ENCODE measurements at regions not wholly inside any gene's neighbourhood (a gene's known extent, or its start where the extent isn't known, plus 50 kb on each side); places are given as distances from the start of the nearest gene placed in this dataset.

- no peak overlapping the region for H4K91ac ChIP-seq (ENCODE audit: insufficient read length, low read depth, low read length)
- H3K14ac ChIP-seq (ENCODE audit: insufficient read depth, low read length), result no peak overlapping the region
- H3K4ac ChIP-seq (ENCODE audit: low read depth, low read length), result no peak overlapping the region
- no peaks in the 10 kb centered on the region for H3K27me3 ChIP-seq (ENCODE audit: insufficient read depth, low read length)
- peak overlapping the region in 1 of 3 experiments; percentile 72; a peak in 1 of 7 replicates for H3K27ac Mint-ChIP-seq
- H2BK12ac ChIP-seq (ENCODE audit: insufficient read length, low read depth, low read length), result no peak overlapping the region
- H2AK5ac ChIP-seq (ENCODE audit: insufficient read length, low read length), result no peak overlapping the region
- H3K9me3 Mint-ChIP-seq, result no peaks in the 10 kb centered on the region; a peak in 1 of 5 replicates
- H3K36me3 Mint-ChIP-seq (ENCODE audit: insufficient read depth in 1 of 3, low read depth in 3 of 3), result peaks cover 18 to 38% (median 38%) of the 10 kb centered on the region in 3 experiments
- H3T11ph ChIP-seq (ENCODE audit: low read length), result no peak overlapping the region
- no peak overlapping the region for H3K18ac ChIP-seq (ENCODE audit: insufficient read length, low read depth, low read length)
- no peak overlapping the region for H3K23ac ChIP-seq (ENCODE audit: insufficient read length, low read depth, low read length)
- H3K9me3 ChIP-seq (ENCODE audit: control insufficient read depth, low read depth, low read length), result no peaks in the 10 kb centered on the region
- H2BK5ac ChIP-seq (ENCODE audit: insufficient read length, low read length), result no peak overlapping the region
- H3K4me2 ChIP-seq (ENCODE audit: insufficient read depth, insufficient read length, low read length), result no peak overlapping the region
- H2BK15ac ChIP-seq (ENCODE audit: low read depth, low read length), result no peak overlapping the region
- no peaks in the 10 kb centered on the region for H3K79me1 ChIP-seq (ENCODE audit: insufficient read depth, low read depth, low read length, poor library complexity, severe bottlenecking)
- no peak overlapping the region for H2BK120ac ChIP-seq (ENCODE audit: low read depth, low read length, poor library complexity, severe bottlenecking)
- no peak overlapping the region for H3K27ac ChIP-seq (ENCODE audit: insufficient read length, low read depth, low read length)
- peaks cover 4% of the 10 kb centered on the region; the same call in 1 of the 2 replicates for H3K4me1 ChIP-seq (ENCODE audit: insufficient read depth, low read length)
- no peak for DNase-seq
- no peak overlapping the region for H4K5ac ChIP-seq (ENCODE audit: insufficient read length, low read depth, low read length)
- TF ChIP-seq CTCF (conservative IDR thresholded peaks at IDR 0.05), result no peak
- no peak overlapping the region for H3K4me3 Mint-ChIP-seq
- no peak overlapping the region for H3K9ac ChIP-seq (ENCODE audit: extremely low read depth, insufficient read length, low read length)
- no peaks in the 10 kb centered on the region for H4K20me1 ChIP-seq (ENCODE audit: control insufficient read depth, insufficient read depth, insufficient read length)
- peaks cover 36 to 45% of the 10 kb centered on the region in 2 experiments for H3K4me1 Mint-ChIP-seq
- no peaks in the 10 kb centered on the region for H3K79me2 ChIP-seq (ENCODE audit: insufficient read depth, low read length)
- H2AFZ ChIP-seq (ENCODE audit: low read length), result no peak overlapping the region
- no peaks in the 10 kb centered on the region for H3K27me3 Mint-ChIP-seq (ENCODE audit: low read depth)
- no peak overlapping the region for H3K56ac ChIP-seq (ENCODE audit: insufficient read length, low read depth, low read length)
- H4K8ac ChIP-seq (replicated peaks; ENCODE audit: insufficient read length, low read depth, low read length), result no peak overlapping the region
- no peaks in the 10 kb centered on the region for H3K23me2 ChIP-seq (ENCODE audit: insufficient read length, low read depth, low read length, poor library complexity, severe bottlenecking)
- H2BK20ac ChIP-seq (ENCODE audit: low read depth, low read length, poor library complexity, severe bottlenecking), result no peak overlapping the region
Measured at GRCh38 chrX:74246524-74246923, 57.5 kb upstream of the ZCCHC13 start.

All from H9 (cell line).